Liver (tissue), 8 donors: ENCODE measurements at regions not wholly inside any gene's neighbourhood (a gene's known extent, or its start where the extent isn't known, plus 50 kb on each side); places are given as distances from the start of the nearest gene placed in this dataset.

Experiments
- DNase-seq: peaks from one replicate; pipeline ENCODE4 v3.0.0-alpha.2; 2017; ENCODE audit warnings: low spot score
- H3K27ac ChIP-seq, 2 donors: one replicate each; pipeline ENCODE4 v1.7.0; 2013; ENCODE audit warnings: inconsistent platforms in 2 of 2, low read length in 2 of 2, control low read depth in 1 of 2, low read depth in 1 of 2, mild to moderate bottlenecking in 1 of 2
- H3K27me3 ChIP-seq, 4 donors: one replicate each; pipeline versions ENCODE4 v1.6.1 to v1.7.0; 2013; ENCODE audit warnings: low read length in 3 of 4, inconsistent platforms in 1 of 4, mild to moderate bottlenecking in 1 of 4, moderate library complexity in 1 of 4; ENCODE audit not compliant: control insufficient read depth in 4 of 4, insufficient read depth in 4 of 4
- H3K36me3 ChIP-seq, 4 donors: one replicate each; pipeline versions ENCODE4 v1.6.1 to v1.7.0; 2013; ENCODE audit warnings: low read length in 3 of 4, mild to moderate bottlenecking in 3 of 4, low read depth in 1 of 4, moderate library complexity in 1 of 4; ENCODE audit not compliant: control insufficient read depth in 4 of 4, insufficient read depth in 3 of 4
- H3K4me1 ChIP-seq, 4 donors: one replicate each; pipeline versions ENCODE4 v1.6.1 to v1.7.0; 2013; ENCODE audit warnings: low read length in 3 of 4, mild to moderate bottlenecking in 3 of 4, moderate library complexity in 1 of 4; ENCODE audit not compliant: control insufficient read depth in 4 of 4, insufficient read depth in 4 of 4
- H3K4me3 ChIP-seq, 3 donors: one replicate each; pipeline versions ENCODE4 v1.6.1 to v1.7.0; 2013; ENCODE audit warnings: low read length in 3 of 3, control low read depth in 1 of 3, low read depth in 1 of 3, mild to moderate bottlenecking in 1 of 3
- H3K9ac ChIP-seq, 2 donors: one replicate each; pipeline ENCODE4 v1.7.0; 2013; ENCODE audit warnings: low read length in 2 of 2, mild to moderate bottlenecking in 2 of 2, moderate library complexity in 2 of 2, control low read depth in 1 of 2, low read depth in 1 of 2
- H3K9me3 ChIP-seq, 4 donors: one replicate each; pipeline versions ENCODE4 v1.6.1 to v1.7.0; 2013; ENCODE audit warnings: low read length in 3 of 4; ENCODE audit not compliant: control insufficient read depth in 4 of 4
- EGR1 ChIP-seq, 2 donors: IDR thresholded peaks; 2 replicates each; pipeline ENCODE4 v1.6.1; 2016 to 2018; ENCODE audit warnings: antibody characterized with exemption in 2 of 2, low read depth in 2 of 2
- FOXA1 ChIP-seq: IDR thresholded peaks from 2 replicates; pipeline ENCODE4 v1.6.1; 2016; ENCODE audit warnings: antibody characterized with exemption
- FOXA2 ChIP-seq: IDR thresholded peaks from 2 replicates; pipeline ENCODE4 v1.6.1; 2016; ENCODE audit warnings: antibody characterized with exemption
- GABPA ChIP-seq, 2 donors: IDR thresholded peaks in 1 of 2; conservative IDR thresholded peaks in 1 of 2; 2 replicates each; pipeline ENCODE4 v1.6.1; 2016; ENCODE audit warnings: antibody characterized with exemption in 2 of 2, mild to moderate bottlenecking in 1 of 2, moderate library complexity in 1 of 2
- HNF4A ChIP-seq, 2 donors: conservative IDR thresholded peaks; 2 replicates each; pipeline ENCODE4 v1.6.1; 2016; ENCODE audit warnings: antibody characterized with exemption in 2 of 2, mild to moderate bottlenecking in 2 of 2
- JUND ChIP-seq, 2 donors: IDR thresholded peaks; 2 replicates each; pipeline ENCODE4 v1.6.1; 2016; ENCODE audit warnings: antibody characterized with exemption in 2 of 2
- MAX ChIP-seq: IDR thresholded peaks from 2 replicates; pipeline ENCODE4 v1.6.1; 2016; ENCODE audit warnings: antibody characterized with exemption
- NR2F2 ChIP-seq: IDR thresholded peaks from 2 replicates; pipeline ENCODE4 v1.6.1; 2016; ENCODE audit warnings: antibody characterized with exemption
- RAD21 ChIP-seq, 2 donors: IDR thresholded peaks; 2 replicates each; pipeline ENCODE4 v1.6.1; 2016; ENCODE audit warnings: antibody characterized with exemption in 2 of 2, mild to moderate bottlenecking in 2 of 2
- REST ChIP-seq: IDR thresholded peaks from 2 replicates; pipeline ENCODE4 v1.6.1; 2016; ENCODE audit warnings: antibody characterized with exemption, mild to moderate bottlenecking
- RXRA ChIP-seq, 2 donors: IDR thresholded peaks; 2 replicates each; pipeline ENCODE4 v1.6.1; 2017 to 2018; ENCODE audit warnings: antibody characterized with exemption in 2 of 2, mild to moderate bottlenecking in 1 of 2
- SP1 ChIP-seq: IDR thresholded peaks from 2 replicates; pipeline ENCODE4 v1.6.1; 2018; ENCODE audit warnings: antibody characterized with exemption, mild to moderate bottlenecking
- TAF1 ChIP-seq: conservative IDR thresholded peaks from 2 replicates; pipeline ENCODE4 v1.6.1; 2016; ENCODE audit warnings: antibody characterized with exemption, mild to moderate bottlenecking
- YY1 ChIP-seq: IDR thresholded peaks from 2 replicates; pipeline ENCODE4 v1.6.1; 2016; ENCODE audit warnings: antibody characterized with exemption, mild to moderate bottlenecking
- ZBTB33 ChIP-seq: IDR thresholded peaks from 2 replicates; pipeline ENCODE4 v1.6.1; 2016; ENCODE audit warnings: antibody characterized with exemption
- WGBS: extraction: QIAGEN DNeasy Blood & Tissue Kit; methylation state at CpG from one replicate; pipeline ENCODE4 v1.1.7; 2013; 5-methylcytosine and 5-hydroxymethylcytosine counted together
- TF ChIP-seq, protein P1 (sequence below): IDR thresholded peaks from 2 replicates; pipeline ENCODE4 v1.6.1; 2016; ENCODE audit warnings: antibody characterized with exemption
- TF ChIP-seq, protein P2 (sequence below): fragments of 150-350 bp; IDR thresholded peaks from 2 replicates; pipeline ENCODE4 v1.5.1; 2017; ENCODE audit warnings: improper control_type of control experiment, low read depth, low read length; ENCODE audit not compliant: missing input control
- donor health status: healthy.
- donor health status: healthy.
- donor health status: healthy.
- donor health status: healthy.
- donor health status: healthy.

DNA sequence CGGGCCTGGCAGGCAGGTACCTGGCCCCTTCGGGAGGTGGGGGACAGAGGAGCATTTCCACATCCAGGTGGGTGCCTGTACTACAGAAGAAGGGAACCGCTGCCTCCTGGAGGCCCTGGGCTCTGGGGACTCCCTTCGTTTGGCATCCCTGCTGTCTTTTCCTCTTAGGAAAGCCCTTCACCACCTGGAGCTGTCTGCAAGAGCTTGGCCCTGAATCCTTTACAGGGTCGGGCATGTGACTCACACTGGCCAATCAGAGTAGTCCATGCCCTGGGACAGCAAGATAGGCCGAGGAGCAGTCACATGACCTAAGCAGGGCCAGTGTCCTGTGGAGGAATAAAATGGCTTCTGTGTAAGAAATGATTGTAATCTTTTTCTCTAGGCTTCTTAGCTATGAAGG is 224.9 kb downstream of the ANKRD60 start:
- WGBS: 84% methylated on average over 6 of the region's 6 CpGs
- Histone ChIP-seq H3K4me1 (no peaks in the 10 kb centered on the region), H3K27me3 (no peaks in the 10 kb centered on the region), H3K4me3 (no peak overlapping the region), H3K27ac (no peak overlapping the region), H3K36me3 (no peaks in the 10 kb centered on the region), H3K9me3 (no peaks in the 10 kb centered on the region), H3K9ac (no peak overlapping the region)
- no peak for TF ChIP-seq FOXA1
- no peak for TF ChIP-seq YY1
- TF ChIP-seq JUND (IDR thresholded peaks at IDR 0.05): no peak
- TF ChIP-seq ZBTB33: no peak
- no peak for TF ChIP-seq NR2F2
- no peak for TF ChIP-seq GABPA (IDR thresholded peaks at IDR 0.05 in 1 of 2, conservative IDR thresholded peaks at IDR 0.05 in 1 of 2)
- TF ChIP-seq, protein P1, sequence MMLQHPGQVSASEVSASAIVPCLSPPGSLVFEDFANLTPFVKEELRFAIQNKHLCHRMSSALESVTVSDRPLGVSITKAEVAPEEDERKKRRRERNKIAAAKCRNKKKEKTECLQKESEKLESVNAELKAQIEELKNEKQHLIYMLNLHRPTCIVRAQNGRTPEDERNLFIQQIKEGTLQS: no peak
- TF ChIP-seq RXRA (IDR thresholded peaks at IDR 0.05): no peak
- TF ChIP-seq TAF1: no peak
- no peak for TF ChIP-seq HNF4A (conservative IDR thresholded peaks at IDR 0.05)
- no peak for TF ChIP-seq REST
- no peak for TF ChIP-seq EGR1 (IDR thresholded peaks at IDR 0.05; ENCODE audit: low read depth in 2 of 2)
- TF ChIP-seq MAX: no peak
- TF ChIP-seq RAD21 (IDR thresholded peaks at IDR 0.05): no peak
- no peak for DNase-seq

DNA sequence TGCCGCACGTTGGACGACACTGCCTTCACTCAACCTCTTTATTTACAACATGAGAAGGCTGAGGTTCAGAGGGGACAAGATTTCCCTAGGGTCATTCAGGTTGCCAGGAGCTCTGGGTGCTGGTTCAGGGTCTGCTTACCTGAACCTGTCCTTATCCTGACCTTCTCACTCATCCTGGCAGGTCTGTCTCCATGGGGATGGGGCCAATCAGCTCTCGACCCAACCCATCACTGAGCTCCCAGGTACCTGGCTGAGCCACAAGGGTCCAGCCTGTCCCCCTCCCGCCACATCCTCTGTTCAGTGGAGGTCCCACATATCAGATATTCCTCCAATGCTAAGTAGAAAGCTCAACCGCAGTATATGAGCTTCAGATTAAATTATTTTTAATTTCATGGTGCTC is 225.6 kb downstream of the ANKRD60 start:
- no peak for DNase-seq
- Histone ChIP-seq H3K36me3 (no peaks in the 10 kb centered on the region), H3K9me3 (no peaks in the 10 kb centered on the region), H3K27ac (no peak overlapping the region), H3K27me3 (no peaks in the 10 kb centered on the region), H3K4me1 (no peaks in the 10 kb centered on the region), H3K4me3 (no peak overlapping the region), H3K9ac (no peak overlapping the region)
- 86% methylated on average over 6 of the region's 6 CpGs for WGBS
- TF ChIP-seq MAX (no peak), FOXA2 (no peak), SP1 (no peak), NR2F2 (no peak), EGR1 (IDR thresholded peaks at IDR 0.05; ENCODE audit: low read depth in 2 of 2) (no peak), YY1 (no peak), REST (no peak), GABPA (IDR thresholded peaks at IDR 0.05 in 1 of 2, conservative IDR thresholded peaks at IDR 0.05 in 1 of 2) (no peak), HNF4A (conservative IDR thresholded peaks at IDR 0.05) (no peak), FOXA1 (no peak), ZBTB33 (no peak), TAF1 (no peak), RXRA (IDR thresholded peaks at IDR 0.05) (no peak)
- TF ChIP-seq, protein P2, sequence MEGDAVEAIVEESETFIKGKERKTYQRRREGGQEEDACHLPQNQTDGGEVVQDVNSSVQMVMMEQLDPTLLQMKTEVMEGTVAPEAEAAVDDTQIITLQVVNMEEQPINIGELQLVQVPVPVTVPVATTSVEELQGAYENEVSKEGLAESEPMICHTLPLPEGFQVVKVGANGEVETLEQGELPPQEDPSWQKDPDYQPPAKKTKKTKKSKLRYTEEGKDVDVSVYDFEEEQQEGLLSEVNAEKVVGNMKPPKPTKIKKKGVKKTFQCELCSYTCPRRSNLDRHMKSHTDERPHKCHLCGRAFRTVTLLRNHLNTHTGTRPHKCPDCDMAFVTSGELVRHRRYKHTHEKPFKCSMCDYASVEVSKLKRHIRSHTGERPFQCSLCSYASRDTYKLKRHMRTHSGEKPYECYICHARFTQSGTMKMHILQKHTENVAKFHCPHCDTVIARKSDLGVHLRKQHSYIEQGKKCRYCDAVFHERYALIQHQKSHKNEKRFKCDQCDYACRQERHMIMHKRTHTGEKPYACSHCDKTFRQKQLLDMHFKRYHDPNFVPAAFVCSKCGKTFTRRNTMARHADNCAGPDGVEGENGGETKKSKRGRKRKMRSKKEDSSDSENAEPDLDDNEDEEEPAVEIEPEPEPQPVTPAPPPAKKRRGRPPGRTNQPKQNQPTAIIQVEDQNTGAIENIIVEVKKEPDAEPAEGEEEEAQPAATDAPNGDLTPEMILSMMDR: no peak
- TF ChIP-seq, protein P1: no peak
